CD4-positive, CD25-positive, alpha-beta regulatory T cell (primary cell): ENCODE measurements at regions not wholly inside any gene's neighbourhood (a gene's known extent, or its start where the extent isn't known, plus 50 kb on each side); places are given as distances from the start of the nearest gene placed in this dataset.
"Not testable (repeated sequence)": the region's sequence is repeated elsewhere in the genome, so short reads cannot be mapped to it uniquely, and the experiment has no call there.

Experiments used
- ATAC-seq, 2 donors: fragments of 150-1000 bp; cut with Tn5 transposase; one replicate each; pipeline ENCODE4 v1.10.0; 2021; ENCODE audit warnings: low read depth in 2 of 2, moderate number of reproducible peaks in 2 of 2, moderate library complexity in 1 of 2
- DNase-seq, 3 donors: peaks; one replicate each; pipeline versions ENCODE4 v3.0.0 to v3.0.0-alpha.2; 2012 to 2022; ENCODE audit warnings: mixed read lengths in 1 of 3
- H3K27ac ChIP-seq: one replicate; pipeline ENCODE4 v1.7.0; 2013; ENCODE audit warnings: mild to moderate bottlenecking, low read length; ENCODE audit not compliant: insufficient read depth, poor library complexity, severe bottlenecking
- H3K27me3 ChIP-seq: one replicate; pipeline ENCODE4 v1.7.0; 2013; ENCODE audit warnings: low read length; ENCODE audit not compliant: control insufficient read depth, insufficient read depth
- H3K36me3 ChIP-seq: one replicate; pipeline ENCODE4 v1.7.0; 2013; ENCODE audit warnings: mild to moderate bottlenecking, low read length, moderate library complexity; ENCODE audit not compliant: control insufficient read depth, insufficient read depth
- H3K4me1 ChIP-seq: 2 replicates; pipeline ENCODE4 v1.7.0; 2013; ENCODE audit warnings: mild to moderate bottlenecking, low read length; ENCODE audit not compliant: insufficient read depth, control insufficient read depth, poor library complexity, severe bottlenecking
- H3K4me3 ChIP-seq: one replicate; pipeline ENCODE4 v1.7.0; 2013; ENCODE audit warnings: low read depth, mild to moderate bottlenecking, low read length, moderate library complexity
- H3K9me3 ChIP-seq, 2 experiments: 1 replicate in 1 of 2; 2 replicates in 1 of 2; pipeline ENCODE4 v1.7.0; 2013; ENCODE audit warnings: low read length in 2 of 2, mild to moderate bottlenecking in 1 of 2, moderate library complexity in 1 of 2; ENCODE audit not compliant: control insufficient read depth in 2 of 2
- H3K27ac Mint-ChIP-seq, 3 donors: one replicate each; pipeline ENCODE4 v1.8.0; 2020 to 2022; ENCODE audit warnings: mild to moderate bottlenecking in 3 of 3, mixed read lengths in 3 of 3, moderate library complexity in 2 of 3
- H3K27me3 Mint-ChIP-seq: one replicate; pipeline ENCODE4 v1.8.0; 2022; ENCODE audit warnings: mild to moderate bottlenecking, mixed read lengths
- H3K36me3 Mint-ChIP-seq: one replicate; pipeline ENCODE4 v1.8.0; 2020; ENCODE audit warnings: mixed read lengths
- H3K4me1 Mint-ChIP-seq, 4 donors: one replicate each; pipeline ENCODE4 v1.8.0; 2020 to 2022; ENCODE audit warnings: mixed read lengths in 4 of 4, mild to moderate bottlenecking in 1 of 4
- H3K4me3 Mint-ChIP-seq, 4 donors: one replicate each; pipeline ENCODE4 v1.8.0; 2020 to 2022; ENCODE audit warnings: mild to moderate bottlenecking in 4 of 4, mixed read lengths in 4 of 4, moderate library complexity in 3 of 4
- H3K9me3 Mint-ChIP-seq, 7 donors: one replicate each; pipeline ENCODE4 v1.8.0; 2020 to 2022; ENCODE audit warnings: mixed read lengths in 7 of 7, mild to moderate bottlenecking in 3 of 7, moderate library complexity in 2 of 7

DNA sequence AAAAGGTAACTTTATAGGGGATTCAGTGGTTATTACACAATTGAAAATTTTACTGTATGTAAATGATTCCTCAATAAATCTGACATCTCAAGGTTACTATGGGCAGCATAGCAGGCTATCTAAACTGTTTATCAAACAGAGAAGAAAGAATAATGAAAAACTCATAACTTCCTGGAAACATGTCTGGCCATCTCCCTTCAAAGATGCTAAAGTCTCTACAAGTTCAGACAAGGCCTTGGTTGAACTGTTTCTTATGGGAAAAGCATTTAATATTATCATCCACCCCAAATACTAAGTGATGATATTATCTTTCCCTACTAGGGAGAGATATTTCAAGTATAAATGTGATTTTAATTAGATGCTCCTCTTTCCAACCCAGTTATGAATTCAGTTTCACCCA is 114.9 kb downstream of the ARRDC4 start:
- ATAC-seq (no peak), DNase-seq (no peak)
- Mint-ChIP-seq H3K27me3 (no peaks in the 10 kb centered on the region), H3K9me3 (peaks cover 0 to 5% (median 0%) of the 10 kb centered on the region in 7 donors), H3K36me3 (no peaks in the 10 kb centered on the region), H3K4me1 (no peaks in the 10 kb centered on the region), H3K27ac (no peak overlapping the region), H3K4me3 (no peak overlapping the region)
- Histone ChIP-seq H3K27ac (no peak overlapping the region), H3K4me1 (no peaks in the 10 kb centered on the region), H3K9me3 (no peaks in the 10 kb centered on the region), H3K36me3 (no peaks in the 10 kb centered on the region), H3K27me3 (no peaks in the 10 kb centered on the region), H3K4me3 (no peak overlapping the region)

DNA sequence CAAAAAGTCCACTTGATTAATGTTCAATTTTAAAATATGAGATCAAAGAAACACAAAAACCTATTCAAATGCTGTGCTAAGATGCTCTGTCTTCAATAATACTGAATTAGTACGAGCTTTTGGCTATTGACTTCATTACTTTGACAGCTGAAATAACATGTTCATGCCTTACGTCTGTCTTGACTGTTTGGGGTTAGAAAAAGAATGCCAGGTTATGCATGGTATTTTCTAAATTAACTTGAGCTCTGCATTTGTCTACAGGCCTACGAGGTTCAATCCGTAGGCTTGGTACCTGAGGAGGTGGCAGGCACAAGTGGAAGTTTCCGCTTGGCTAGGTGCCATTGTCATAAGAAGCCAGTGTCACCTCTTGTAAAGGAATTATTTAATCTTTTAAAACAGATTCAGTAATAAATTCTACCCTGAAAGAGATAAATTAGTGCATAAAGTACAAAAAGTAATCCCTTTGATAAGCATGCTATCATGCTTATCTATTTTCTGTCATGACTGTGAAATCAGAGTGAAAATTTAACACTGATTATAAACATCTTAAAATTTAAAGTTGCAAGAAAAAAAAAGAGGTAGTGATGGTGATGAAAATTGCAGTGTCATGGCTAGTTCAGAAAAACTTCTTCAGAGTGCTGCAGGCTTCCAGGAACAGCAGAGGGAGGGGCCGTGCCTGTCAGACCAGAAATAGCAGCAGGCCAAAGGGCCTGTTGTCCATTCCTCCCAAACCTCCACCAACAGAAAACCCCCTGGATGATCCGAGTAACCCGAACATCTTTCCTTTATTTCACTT is 115.7 kb downstream of the ARRDC4 start:
- no peaks in the 10 kb centered on the region for H3K36me3 Mint-ChIP-seq
- H3K36me3 ChIP-seq, result no peaks in the 10 kb centered on the region
- no peak overlapping the region for H3K27ac Mint-ChIP-seq
- DNase-seq (no peak), ATAC-seq (no peak)
- H3K4me1 ChIP-seq, result no peaks in the 10 kb centered on the region
- no peaks in the 10 kb centered on the region for H3K9me3 ChIP-seq
- no peak overlapping the region for H3K4me3 Mint-ChIP-seq
- no peak overlapping the region for H3K4me3 ChIP-seq
- no peaks in the 10 kb centered on the region for H3K27me3 ChIP-seq
- H3K27me3 Mint-ChIP-seq, result no peaks in the 10 kb centered on the region
- H3K4me1 Mint-ChIP-seq, result no peaks in the 10 kb centered on the region
- H3K27ac ChIP-seq, result no peak overlapping the region
- H3K9me3 Mint-ChIP-seq, result peaks cover 0 to 5% (median 0%) of the 10 kb centered on the region in 7 donors

DNA sequence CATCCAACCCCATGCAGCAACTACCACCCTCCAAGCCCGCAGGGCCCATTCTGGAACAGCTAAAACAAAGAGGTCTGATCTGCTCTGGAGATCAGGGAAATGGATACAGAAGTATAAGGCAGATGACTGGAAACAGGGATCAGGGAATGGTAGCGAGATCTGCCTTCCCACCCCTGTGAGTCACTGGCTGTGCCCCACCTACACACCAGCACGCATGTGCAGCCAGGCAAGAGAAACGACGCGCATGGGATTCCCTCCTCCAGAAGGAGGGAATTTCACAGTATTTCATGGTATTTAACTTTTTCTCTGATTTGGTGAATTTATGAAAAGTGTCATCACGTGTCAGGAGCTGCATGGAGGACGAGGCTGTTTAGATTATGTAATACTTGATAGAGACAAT is 116.7 kb downstream of the ARRDC4 start:
- Mint-ChIP-seq H3K27ac (no peak overlapping the region), H3K4me1 (no peaks in the 10 kb centered on the region), H3K9me3 (peaks cover 0 to 5% (median 0%) of the 10 kb centered on the region in 7 donors), H3K4me3 (no peak overlapping the region), H3K27me3 (no peaks in the 10 kb centered on the region), H3K36me3 (no peaks in the 10 kb centered on the region)
- H3K36me3 ChIP-seq, result no peaks in the 10 kb centered on the region
- DNase-seq (no peak), ATAC-seq (no peak)
- H3K4me1 ChIP-seq, result no peaks in the 10 kb centered on the region
- no peaks in the 10 kb centered on the region for H3K27me3 ChIP-seq
- no peaks in the 10 kb centered on the region for H3K9me3 ChIP-seq
- H3K27ac ChIP-seq, result no peak overlapping the region
- H3K4me3 ChIP-seq, result no peak overlapping the region

DNA sequence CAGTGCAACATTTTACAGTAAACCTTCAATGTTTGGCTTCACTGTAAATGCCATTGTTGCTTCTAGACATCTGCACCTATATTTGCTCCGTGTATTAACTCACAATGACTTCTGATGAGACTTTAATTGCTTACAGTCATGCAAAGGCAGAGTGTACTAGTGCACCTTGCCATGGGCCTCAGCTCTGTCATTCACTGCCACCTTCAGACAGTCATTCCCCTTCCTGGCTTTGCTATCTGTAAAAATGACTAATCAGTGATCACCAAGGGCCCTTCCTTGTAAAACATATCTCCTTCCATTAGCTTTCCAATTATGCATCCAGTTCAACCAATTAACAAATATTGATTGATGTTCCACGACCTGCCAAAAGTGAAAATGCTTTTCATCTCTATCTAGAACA is 120.3 kb downstream of the ARRDC4 start:
- ATAC-seq, result no peak
- no peak for DNase-seq
- Histone ChIP-seq H3K9me3 (no peaks in the 10 kb centered on the region), H3K4me1 (no peaks in the 10 kb centered on the region), H3K4me3 (no peak overlapping the region), H3K27ac (no peak overlapping the region), H3K27me3 (no peaks in the 10 kb centered on the region), H3K36me3 (no peaks in the 10 kb centered on the region)
- no peak overlapping the region for H3K4me3 Mint-ChIP-seq
- no peak overlapping the region for H3K27ac Mint-ChIP-seq
- H3K36me3 Mint-ChIP-seq, result no peaks in the 10 kb centered on the region
- peaks cover 0 to 5% (median 0%) of the 10 kb centered on the region in 7 donors for H3K9me3 Mint-ChIP-seq
- no peaks in the 10 kb centered on the region for H3K4me1 Mint-ChIP-seq
- H3K27me3 Mint-ChIP-seq, result no peaks in the 10 kb centered on the region

DNA sequence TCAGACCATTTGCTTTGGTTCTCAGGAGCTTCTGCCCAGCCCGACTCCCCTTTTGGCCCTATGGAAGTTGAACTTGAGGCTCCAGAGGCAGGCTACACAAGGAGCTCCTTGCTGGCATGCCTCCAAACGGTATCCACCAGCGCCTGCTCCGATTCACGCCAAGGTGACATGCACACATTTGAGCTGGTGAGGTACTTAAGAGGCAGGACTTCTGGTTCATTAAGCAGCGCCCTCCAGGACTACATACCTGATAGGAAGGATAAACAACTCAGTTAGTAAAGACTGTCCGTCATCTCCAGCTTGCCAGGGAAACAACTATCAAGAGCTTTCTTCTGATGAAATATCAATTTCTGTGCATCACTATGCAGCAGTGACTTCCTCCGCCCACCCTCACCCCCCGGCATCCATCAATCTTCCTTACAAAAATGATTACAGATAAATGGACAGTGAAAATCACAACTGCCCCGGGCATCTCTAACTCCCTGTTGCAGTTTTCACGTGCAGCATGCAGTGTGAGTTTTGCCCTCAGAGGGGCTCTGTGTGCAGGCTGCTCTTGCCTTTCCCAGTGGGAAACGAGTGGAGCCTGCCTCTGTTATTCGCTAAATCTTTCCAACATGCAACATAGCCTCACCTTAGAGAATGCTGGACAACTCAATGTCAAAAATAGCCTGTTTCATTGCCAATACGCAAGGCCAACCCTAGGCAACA is 122.9 kb downstream of the ARRDC4 start:
- H3K4me3 Mint-ChIP-seq, result no peak overlapping the region
- Histone ChIP-seq H3K27me3 (no peaks in the 10 kb centered on the region), H3K9me3 (no peaks in the 10 kb centered on the region), H3K4me1 (no peaks in the 10 kb centered on the region), H3K27ac (no peak overlapping the region), H3K36me3 (no peaks in the 10 kb centered on the region), H3K4me3 (no peak overlapping the region)
- H3K36me3 Mint-ChIP-seq, result no peaks in the 10 kb centered on the region
- H3K27me3 Mint-ChIP-seq, result no peaks in the 10 kb centered on the region
- ATAC-seq (no peak), DNase-seq (no peak)
- peaks cover 0 to 7% (median 2%) of the 10 kb centered on the region in 7 donors for H3K9me3 Mint-ChIP-seq
- no peaks in the 10 kb centered on the region for H3K4me1 Mint-ChIP-seq
- no peak overlapping the region for H3K27ac Mint-ChIP-seq

DNA sequence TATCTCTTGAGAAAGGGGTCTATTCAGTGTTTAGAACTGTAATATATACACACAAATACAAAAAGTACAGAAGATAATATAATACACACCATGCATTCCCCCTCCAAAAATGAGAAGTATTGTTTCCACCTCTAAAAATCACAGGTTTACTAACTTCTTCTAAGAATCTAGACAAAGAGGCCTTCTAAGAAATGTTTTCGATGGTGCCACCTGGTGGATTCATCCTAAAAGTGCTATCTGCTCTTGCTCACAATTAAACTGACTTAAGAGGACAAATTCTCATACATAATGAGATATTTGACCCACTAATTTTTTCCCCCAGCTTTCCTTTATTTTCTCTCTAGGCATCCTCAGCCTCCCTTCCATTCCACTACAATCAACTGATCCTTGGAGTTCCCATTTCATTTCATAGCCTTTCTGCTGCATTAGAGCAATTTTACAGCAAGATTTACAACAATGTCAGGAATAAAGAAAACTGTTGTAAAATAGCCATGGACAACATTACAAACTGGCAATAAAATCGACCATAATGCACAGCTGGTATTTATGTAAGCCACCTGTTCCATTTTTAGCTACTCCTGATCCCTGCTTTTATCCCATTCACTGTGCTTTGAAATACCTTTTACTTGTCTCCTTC is 124.6 kb downstream of the ARRDC4 start:
- Histone ChIP-seq H3K4me1 (no peaks in the 10 kb centered on the region), H3K27me3 (no peaks in the 10 kb centered on the region), H3K36me3 (no peaks in the 10 kb centered on the region), H3K4me3 (no peak overlapping the region), H3K27ac (no peak overlapping the region), H3K9me3 (no peaks in the 10 kb centered on the region)
- Mint-ChIP-seq H3K4me3 (no peak overlapping the region), H3K4me1 (no peaks in the 10 kb centered on the region), H3K36me3 (no peaks in the 10 kb centered on the region), H3K27me3 (no peaks in the 10 kb centered on the region), H3K9me3 (peaks cover 0 to 7% (median 2%) of the 10 kb centered on the region in 7 donors), H3K27ac (no peak overlapping the region)
- DNase-seq (peak in 2 of 3 donors; percentile 25 to 73), ATAC-seq (no peak)

DNA sequence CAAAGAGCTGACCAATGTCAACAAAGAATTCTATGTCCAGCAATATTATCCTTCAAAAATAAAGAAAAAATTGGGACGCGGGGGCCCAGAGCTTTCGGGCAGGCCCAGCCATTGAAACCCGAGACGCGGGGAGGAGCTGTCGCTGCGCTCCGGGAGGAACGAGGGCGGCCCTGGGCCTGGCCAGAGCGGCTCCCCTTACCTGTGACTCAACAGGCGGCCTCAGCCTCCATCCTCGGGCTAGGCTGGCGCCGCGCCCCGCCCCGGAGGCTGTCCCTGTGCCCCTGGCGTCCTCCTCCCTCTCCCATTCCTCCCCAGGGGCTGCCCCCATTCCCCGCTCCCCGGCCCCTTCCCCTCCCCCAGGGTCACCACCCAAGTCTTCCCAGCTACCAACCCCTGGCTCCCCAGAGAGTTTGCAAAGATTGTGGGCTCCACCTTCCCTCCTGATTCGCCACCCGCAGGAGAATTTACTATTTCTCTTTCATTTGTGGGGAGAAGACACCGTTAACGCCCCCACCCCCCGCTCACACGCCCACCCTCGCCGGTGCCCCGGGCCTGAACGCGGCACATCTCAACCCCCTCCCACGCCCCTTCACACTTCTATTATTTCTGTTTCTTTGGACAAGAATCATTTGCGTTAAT is 127.9 kb downstream of the ARRDC4 start:
- H3K4me3 ChIP-seq, H3K4me1 ChIP-seq, H3K4me1 Mint-ChIP-seq, ATAC-seq, H3K36me3 ChIP-seq, H3K4me3 Mint-ChIP-seq, H3K27me3 ChIP-seq, H3K27me3 Mint-ChIP-seq, H3K27ac Mint-ChIP-seq, H3K9me3 ChIP-seq, DNase-seq, H3K9me3 Mint-ChIP-seq, H3K36me3 Mint-ChIP-seq, H3K27ac ChIP-seq: not testable (repeated sequence)
